NCI-H2029 treated with DMSO at 0.1 percent for 48 hours (cell line): ENCODE measurements at regions not wholly inside any gene's neighbourhood (a gene's known extent, or its start where the extent isn't known, plus 50 kb on each side); places are given as distances from the start of the nearest gene placed in this dataset.
"Not testable (repeated sequence)": the region's sequence is repeated elsewhere in the genome, so short reads cannot be mapped to it uniquely, and the experiment has no call there.

ENCODE experiments used
- DNase-seq: peaks from one replicate; lab custom pipeline; 2025; lab: John Stamatoyannopoulos, UW

- no peak for DNase-seq
These were observed 70.3 kb upstream of the PRMT8 start for GRCh38 chr12:3420693-3421092.

DNA sequence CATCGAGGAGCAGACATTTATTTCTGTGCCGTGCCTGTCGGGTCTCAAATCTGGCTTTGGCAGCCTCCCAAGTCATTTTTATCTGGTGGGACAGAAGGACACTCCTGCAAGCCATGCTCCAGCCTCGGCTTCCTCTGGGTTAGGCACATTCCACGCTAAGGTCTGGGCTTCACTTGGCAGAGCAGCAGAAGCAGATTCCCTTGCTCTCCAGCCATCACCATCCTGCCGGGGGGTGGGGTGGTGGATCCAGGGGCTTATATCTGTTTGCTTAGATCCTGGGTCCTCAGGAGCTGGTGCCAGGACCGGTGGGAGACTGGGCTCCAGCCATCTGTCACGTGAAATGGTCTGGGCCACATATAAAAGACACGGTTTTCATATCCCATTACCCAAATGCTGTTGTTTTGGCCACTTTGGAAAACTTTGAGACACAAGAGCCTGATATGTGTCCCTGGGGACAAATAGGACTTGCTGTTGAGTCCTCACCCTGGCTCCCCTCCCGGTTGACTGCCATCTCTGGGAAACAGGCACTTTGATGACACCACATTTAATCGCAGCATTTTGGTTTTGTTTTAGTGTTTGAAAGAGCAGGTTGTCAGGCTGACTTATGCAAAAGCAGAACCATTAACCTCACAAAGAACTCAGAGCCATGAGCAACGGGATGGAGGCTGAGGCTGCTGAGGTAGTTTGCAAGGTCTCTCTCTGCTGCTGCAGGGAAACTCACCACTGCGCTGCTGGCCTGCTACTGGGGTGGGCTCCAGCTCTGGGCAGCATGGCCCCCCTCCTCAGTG, 69.6 kb upstream of the PRMT8 start:
- DNase-seq, result no peak

DNA sequence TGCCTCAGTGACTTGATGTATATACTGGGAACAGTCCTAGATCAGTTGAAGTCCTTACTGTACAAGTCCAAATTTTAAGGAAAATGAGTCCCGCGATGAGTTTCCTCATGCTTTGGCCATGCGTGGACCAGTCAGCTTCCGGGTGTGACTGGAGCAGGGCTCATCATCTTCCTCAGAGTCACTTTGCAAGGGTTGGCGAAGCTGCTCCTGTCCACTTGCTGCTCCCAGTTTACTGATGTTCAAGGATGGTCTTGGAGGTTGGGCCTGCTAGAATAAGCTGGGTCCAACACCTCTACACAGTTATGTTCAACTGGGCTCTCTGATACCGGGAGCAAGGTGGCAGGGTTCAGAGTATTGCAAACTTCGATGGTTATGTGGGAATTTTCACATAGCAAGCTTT, 66.2 kb upstream of the PRMT8 start:
- not testable (repeated sequence) for DNase-seq

- DNase-seq, result no peak
These were observed 63.0 kb upstream of the PRMT8 start for GRCh38 chr12:3427956-3428355.

GRCh38 chr12:3428631-3429030, 62.4 kb upstream of the PRMT8 start:
- no peak for DNase-seq

- not testable (repeated sequence) for DNase-seq
These were observed 61.5 kb upstream of the PRMT8 start for GRCh38 chr12:3429523-3429922.

GRCh38 chr12:3431686-3432085, 59.3 kb upstream of the PRMT8 start:
- no peak for DNase-seq

DNA sequence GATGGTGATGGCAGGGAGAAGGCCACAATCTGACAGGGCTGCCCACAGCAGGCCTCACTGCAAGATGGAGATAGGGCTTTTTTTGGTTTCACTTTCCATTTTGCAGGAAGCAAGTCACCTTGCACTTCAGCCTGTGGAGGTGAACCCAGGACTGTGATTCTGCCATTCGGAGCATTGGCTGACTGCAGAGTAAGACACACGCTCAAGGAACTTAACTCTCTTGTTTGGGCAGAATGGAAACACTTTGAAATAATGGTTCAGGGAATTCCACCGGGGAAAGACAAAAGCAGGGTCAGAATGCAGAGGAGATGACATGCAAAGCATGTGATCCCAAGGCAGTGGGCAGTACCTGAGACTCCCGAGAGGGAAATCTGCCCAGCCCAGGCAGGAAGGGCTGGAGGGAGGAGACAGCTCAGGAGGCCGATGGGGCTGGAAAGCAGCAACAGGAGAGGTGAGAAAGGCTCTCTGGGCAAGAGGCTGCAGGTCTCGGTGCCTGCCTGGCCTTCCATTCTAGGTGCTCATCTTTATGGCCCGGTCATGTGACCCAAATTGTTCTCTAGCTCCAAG, 58.7 kb upstream of the PRMT8 start:
- peak; percentile 86 for DNase-seq

DNA sequence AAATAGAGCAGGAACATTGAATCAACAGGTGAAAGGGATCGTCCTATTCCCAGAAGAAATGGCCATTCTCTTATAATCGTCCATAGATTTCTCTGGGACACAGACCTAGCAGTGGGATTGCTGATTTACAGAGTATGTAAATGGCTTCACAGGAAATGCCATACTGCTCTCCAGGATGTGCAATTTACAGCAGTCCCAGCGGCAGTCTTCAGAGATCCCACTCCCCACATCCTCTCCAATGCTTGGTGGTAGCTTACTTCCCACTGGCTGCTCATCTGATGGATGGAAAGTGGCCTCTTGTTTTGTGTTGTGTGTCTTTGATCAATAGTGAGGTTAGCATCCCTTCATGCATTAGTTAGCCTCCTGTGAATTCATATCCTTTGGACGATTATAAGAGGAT, 58.1 kb upstream of the PRMT8 start:
- no peak for DNase-seq

DNA sequence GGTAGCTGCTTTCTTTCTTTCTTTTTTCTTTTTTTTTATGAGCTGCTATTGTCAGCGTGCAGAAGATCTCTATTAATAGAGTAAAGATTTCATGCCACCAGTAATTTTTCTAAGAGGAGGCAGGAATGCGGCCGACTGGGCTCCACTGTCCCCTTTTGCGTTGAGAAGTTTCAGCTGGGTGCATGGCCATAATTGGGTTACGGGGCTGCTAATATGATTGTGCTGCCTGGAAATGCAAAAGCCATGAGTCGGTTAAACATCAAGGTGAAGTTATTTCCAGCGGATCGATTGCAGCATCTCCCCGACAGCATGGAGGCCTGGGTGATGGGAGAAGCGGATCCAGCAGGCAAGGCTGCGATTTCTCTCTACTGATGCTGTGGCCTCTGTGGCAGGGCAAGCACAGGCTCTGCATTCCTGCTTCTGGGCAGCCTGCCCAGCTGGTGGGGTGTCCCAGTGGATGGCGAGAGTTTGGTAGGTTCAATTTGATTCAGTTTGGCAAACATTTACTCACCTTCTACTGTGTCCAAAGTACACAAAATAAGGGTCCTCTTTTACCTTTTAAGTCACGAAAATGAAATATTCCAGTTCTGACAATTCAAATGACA, 54.4 kb upstream of the PRMT8 start:
- DNase-seq, result peak; percentile 63

DNA sequence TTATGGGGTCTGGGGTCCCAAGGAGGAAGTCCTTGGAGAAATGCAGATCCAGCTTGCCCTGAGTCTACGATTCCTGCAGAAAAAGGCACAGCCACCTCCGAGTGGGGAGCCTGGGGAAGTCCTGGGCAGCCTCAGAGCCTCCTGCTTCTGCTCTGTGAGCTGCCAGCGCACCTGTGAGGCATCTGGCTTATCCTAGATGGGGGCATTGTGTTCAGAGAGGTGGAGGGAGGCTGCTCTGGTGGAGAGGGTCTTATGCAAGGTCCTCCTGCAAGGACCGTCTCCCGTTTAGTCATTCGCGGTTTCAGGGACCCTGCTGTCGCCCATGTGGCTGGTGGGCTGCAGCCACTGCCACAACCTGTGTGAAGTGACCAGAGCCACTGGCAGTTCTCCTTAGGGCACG, 53.0 kb upstream of the PRMT8 start:
- DNase-seq, result no peak

DNA sequence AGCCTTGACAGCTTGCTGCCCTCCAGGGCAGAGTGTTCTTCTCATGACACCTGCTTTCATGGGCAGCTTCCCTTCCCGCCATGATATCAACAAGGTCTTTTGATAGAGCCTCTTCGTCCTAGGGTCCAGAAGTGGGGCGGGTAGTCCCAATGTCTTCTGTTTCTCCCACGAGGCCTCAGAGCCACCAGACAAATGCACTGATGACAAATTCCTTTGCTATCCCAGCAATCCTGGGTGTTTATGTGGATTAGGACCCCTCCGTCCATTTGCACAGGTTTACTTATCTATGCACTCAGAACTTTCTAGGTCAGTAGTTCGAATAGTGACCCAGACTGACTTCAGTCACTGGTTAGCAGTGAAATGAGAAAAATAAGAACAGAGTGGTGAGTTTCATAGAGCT, 52.6 kb upstream of the PRMT8 start:
- no peak for DNase-seq
